NCI-H1436 (cell line): ENCODE measurements at regions not wholly inside any gene's neighbourhood (a gene's known extent, or its start where the extent isn't known, plus 50 kb on each side); places are given as distances from the start of the nearest gene placed in this dataset.

ENCODE experiments used
- DNase-seq: peaks from one replicate; lab custom pipeline; 2025; lab: John Stamatoyannopoulos, UW

DNA sequence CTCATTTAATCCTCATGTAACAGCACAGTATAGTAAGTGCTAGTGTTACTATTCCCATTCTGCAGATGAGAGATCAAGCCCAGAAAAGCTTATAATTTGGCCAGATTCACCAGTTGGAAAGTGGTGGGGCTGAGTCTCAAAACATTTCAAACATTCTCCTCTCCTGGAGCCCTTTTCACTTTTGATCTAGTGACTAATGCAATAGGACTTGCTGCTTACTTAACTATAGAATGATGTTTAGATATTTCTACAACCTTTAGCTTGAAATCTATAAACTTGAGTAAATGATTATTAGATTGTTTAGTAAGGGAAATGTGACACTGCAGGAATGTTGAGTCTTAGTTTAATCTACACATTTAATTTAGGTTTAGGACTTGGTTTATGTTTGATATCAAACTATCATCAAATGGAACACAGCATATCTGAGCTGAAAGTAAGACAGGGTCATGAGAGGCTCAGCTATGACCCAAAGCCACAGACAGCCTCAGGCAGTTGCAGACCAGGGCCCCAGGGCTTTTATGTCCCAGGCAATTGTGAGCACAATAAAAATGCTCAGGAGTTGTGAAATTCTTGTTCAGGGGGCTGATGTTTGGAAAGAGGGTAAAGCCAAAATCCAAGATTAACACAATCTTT is 199.5 kb upstream of the HS3ST1 start:
- no peak for DNase-seq

DNA sequence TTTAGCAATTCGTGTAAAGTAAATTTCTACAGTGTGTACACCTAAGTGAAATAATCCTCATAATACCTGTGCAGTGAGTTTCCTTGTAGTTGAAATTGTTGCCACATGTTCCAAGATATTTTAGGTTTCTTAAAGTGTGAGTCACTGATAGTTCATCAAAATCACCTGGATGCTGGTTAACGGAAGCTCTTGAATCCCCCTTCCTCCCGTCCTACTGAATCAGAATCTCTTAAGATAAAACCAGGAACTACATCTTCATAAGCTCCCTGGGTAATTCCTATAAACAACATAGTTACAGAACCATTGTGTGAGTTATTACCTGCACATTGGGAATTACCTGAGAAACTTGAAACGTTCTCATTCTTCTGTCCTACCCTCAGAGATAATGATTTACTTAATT is 197.4 kb upstream of the HS3ST1 start:
- no peak for DNase-seq

- no peak for DNase-seq
These were observed 196.5 kb upstream of the HS3ST1 start for GRCh38 chr4:11625211-11625610.

- no peak for DNase-seq
These were observed 195.7 kb upstream of the HS3ST1 start for GRCh38 chr4:11624370-11624769.

- no peak for DNase-seq
These were observed 195.0 kb upstream of the HS3ST1 start for GRCh38 chr4:11623726-11624037.

GRCh38 chr4:11622961-11623725 is 194.4 kb upstream of the HS3ST1 start:
- no peak for DNase-seq

GRCh38 chr4:11620861-11621260 is 192.2 kb upstream of the HS3ST1 start:
- no peak for DNase-seq

DNA sequence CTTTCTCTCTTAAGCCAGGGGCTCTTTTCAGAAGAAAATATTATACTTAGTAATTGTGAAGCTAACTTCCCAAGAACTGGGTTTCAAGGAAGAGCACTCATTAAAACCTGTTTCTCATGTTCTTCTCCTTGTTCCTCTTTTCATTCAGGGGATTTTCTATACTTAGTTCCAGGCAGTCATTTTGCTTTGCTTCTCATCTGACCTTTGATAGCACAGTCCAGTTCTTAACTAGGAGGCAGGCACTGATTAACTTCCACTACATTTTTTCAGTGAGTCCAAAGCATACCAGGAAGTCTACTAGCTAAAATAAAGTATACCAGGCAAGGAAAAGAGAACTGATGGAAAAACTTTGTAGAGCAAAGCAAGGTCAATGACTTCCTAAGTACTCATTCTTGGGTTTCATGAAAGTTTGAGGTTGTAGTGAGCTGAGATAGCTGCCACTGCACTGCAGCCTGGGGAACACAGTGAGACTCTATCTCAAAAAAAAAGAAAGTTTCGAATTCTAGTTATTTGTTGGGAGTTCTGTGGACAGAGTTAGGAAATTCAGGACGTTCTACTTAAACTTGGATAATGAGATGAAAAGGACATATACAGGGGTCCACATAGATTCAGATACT is 190.1 kb upstream of the HS3ST1 start:
- DNase-seq: no peak

DNA sequence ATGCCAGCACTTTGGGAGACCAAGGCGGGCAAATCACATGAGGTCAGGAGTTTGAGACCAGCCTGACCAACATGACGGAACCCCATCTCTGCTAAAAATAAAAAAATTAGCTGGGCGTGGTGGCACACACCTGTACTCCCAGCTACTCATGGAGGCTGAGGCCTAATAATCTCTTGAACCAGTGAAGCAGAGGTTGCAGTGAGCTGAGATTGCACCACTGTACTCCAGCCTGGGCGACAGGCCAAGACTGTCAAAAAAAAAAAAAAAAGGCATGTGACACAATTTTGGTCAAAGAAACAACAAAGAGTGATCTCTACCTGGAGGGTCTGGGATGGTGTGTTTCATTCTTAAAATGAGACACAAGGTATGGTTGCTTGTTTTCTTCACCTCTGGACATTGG is 188.2 kb upstream of the HS3ST1 start:
- DNase-seq: no peak

GRCh38 chr4:11615601-11616000 is 186.9 kb upstream of the HS3ST1 start:
- DNase-seq: no peak

GRCh38 chr4:11614426-11614825 is 185.7 kb upstream of the HS3ST1 start:
- DNase-seq: no peak

DNA sequence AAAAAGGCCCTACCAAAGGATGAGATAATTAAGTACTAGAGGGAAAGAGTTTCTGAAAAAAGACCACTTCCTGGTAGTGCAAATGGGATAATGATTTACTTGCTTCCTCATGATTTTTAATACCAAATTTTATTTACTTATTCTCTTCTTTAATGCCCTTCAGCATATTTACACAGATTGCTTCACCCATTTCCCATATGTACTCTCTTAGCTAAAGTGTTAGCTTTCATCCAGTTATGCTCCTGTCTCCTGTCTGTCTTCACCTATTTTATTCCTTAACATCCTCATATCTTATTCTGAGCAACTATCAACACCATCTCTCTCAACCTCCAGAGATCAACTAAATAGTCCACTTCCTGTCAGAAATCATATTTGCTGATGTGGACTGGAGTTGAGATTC is 183.2 kb upstream of the HS3ST1 start:
- no peak for DNase-seq

DNA sequence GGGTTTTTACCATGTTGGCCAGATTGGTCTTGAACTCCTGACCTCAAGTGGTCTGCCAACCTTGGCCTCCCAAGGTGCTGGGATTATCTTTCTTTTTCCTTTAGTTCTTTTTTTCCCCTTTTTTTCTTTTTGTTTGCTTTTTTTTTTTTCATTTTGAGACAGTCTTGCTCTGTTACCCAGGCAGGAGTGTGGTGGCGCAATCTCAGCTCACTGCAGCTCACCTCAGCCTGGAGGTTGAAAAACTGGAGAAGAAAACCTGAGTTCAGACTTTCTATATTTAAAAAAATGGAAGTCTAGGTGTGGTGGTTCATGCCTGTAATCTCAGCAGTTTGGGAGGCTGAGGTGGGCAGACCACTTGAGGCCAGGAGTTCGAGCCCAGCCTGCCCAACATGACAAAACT is 181.1 kb upstream of the HS3ST1 start:
- DNase-seq: no peak

- no peak for DNase-seq
These were observed 180.3 kb upstream of the HS3ST1 start for GRCh38 chr4:11608992-11609391.

DNA sequence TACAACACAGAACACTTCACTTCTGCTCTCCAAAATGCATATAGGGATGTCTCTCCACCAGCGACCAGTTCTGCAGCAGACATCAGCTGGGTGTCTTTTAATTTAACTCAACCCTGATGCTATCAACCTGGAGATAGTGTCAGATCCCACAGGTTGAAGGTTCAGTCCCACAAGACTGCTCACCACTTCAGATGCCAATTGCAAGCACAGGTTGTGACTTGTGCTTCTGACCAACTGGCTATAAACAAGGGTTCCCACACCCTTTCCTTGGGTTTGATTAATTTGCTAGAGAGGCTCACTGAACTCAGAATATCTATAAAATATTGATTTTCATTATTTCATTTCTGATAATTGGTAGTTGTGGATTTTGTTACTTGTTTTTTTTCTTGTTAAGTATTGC is 177.4 kb upstream of the HS3ST1 start:
- DNase-seq: no peak

- no peak for DNase-seq
These were observed 176.9 kb upstream of the HS3ST1 start for GRCh38 chr4:11605597-11605996.

- DNase-seq: no peak
These were observed 176.1 kb upstream of the HS3ST1 start for GRCh38 chr4:11604821-11605220.

DNA sequence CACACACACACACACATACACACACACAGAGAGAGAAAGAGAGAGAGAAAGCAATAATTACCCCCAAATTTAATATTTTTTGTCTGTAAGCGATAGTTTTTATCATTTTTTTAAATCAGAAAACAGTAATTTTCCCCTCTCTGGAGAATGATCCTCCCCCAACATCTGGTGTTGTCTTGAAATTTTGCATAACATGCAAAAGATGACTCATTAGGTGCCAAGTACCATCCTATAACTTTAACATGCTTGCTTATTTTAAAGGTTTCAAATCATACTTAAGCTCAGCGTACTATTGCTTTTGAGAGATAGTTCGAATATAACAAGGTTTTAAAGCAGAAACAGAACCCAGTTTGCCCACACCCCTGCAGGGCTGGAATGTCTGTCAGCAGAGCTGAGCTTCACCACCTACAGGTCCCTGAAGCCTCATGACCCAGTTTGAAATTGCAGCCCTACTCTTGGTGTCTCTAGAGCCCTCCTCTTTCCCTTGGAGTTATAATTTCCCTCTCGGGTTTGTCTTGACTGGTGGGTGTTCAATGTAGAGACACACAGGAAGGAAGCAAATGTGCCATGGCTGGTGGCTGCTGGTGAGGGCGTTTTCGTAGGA is 175.0 kb upstream of the HS3ST1 start:
- no peak for DNase-seq

GRCh38 chr4:11602606-11603340 is 174.1 kb upstream of the HS3ST1 start:
- no peak for DNase-seq

- no peak for DNase-seq
These were observed 170.4 kb upstream of the HS3ST1 start for GRCh38 chr4:11599064-11599463.

DNA sequence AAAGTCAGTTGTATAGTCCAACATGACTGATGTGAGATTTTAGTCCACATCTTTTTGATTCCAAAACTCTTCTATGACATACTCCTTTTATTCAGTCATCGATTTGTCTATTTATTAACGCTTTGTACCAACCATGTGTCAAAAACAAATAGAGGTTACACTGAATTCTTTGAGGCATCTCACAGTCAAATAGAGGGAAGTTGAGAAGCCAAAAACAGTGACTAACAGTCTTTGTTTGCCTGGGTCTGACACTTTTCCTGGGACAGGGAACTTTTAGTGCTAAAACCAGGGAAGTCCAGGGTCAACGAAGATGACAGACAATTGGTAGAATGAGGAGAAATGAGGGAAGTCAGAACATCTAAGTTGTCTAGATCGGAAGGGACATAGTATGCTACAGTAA is 169.9 kb upstream of the HS3ST1 start:
- no peak for DNase-seq

GRCh38 chr4:11597506-11597905 is 168.8 kb upstream of the HS3ST1 start:
- DNase-seq: no peak

DNA sequence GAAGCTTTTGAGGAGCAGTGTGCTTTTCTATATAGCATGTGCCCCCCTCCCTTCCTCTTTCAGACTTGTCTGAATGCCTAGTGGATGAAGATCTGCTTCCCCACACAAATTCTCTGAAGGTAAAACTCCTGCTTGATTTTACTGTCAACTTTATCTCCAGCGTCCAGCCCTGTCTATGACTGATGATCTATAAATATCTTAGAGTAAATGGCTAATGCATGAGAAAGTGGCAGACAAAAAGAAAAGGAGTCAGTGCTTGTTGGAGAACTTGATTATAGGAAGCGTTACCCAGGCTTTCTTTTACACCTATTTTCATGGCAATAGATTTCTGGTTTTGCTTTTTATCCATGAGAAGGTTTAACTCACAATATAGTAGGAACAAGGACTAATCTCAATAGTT is 168.3 kb upstream of the HS3ST1 start:
- no peak for DNase-seq
